SU-DHL-6 (cell line): ENCODE measurements at regions not wholly inside any gene's neighbourhood (a gene's known extent, or its start where the extent isn't known, plus 50 kb on each side); places are given as distances from the start of the nearest gene placed in this dataset.

ENCODE experiments used
- CTCF ChIP-seq: fragments of 200-600 bp; sonication (generic); IDR thresholded peaks from one replicate; pipeline ENCODE4 v1.5.1; 2017; ENCODE audit warnings: antibody characterized with exemption, mild to moderate bottlenecking, low read length, moderate library complexity; ENCODE audit not compliant: insufficient read depth, poor library complexity, severe bottlenecking
- EZH2phosphoT487 ChIP-seq: fragments of 200-600 bp; sonication (generic), shearing (Covaris generic); conservative IDR thresholded peaks from 2 replicates; pipeline ENCODE4 v1.6.1; 2018; ENCODE audit warnings: mild to moderate bottlenecking, antibody characterized with exemption, low read length, moderate library complexity, mixed read lengths

GRCh38 chr7:142476077-142476476 lies 218.2 kb upstream of the PRSS58 start:
- TF ChIP-seq CTCF (no peak), EZH2phosphoT487 (no peak)
